H9 (cell line): ENCODE measurements at regions not wholly inside any gene's neighbourhood (a gene's known extent, or its start where the extent isn't known, plus 50 kb on each side); places are given as distances from the start of the nearest gene placed in this dataset.

Experiments
- DNase-seq: peaks from one replicate; pipeline ENCODE4 v3.0.0-alpha.2; 2017
- H2AFZ ChIP-seq: one replicate; pipeline ENCODE4 v1.6.1; 2013; ENCODE audit warnings: mild to moderate bottlenecking, low read length, control low read depth, moderate library complexity
- H2AK5ac ChIP-seq: 2 replicates; pipeline ENCODE4 v1.6.1; 2013; ENCODE audit warnings: low read length, control low read depth, mixed read lengths; ENCODE audit not compliant: insufficient read length
- H2BK120ac ChIP-seq: one replicate; pipeline ENCODE4 v1.6.1; 2013; ENCODE audit warnings: low read depth, mild to moderate bottlenecking, low read length, control low read depth, inconsistent platforms; ENCODE audit not compliant: poor library complexity, severe bottlenecking
- H2BK12ac ChIP-seq: 2 replicates; pipeline ENCODE4 v1.6.1; 2013; ENCODE audit warnings: low read length, control low read depth, mixed read lengths, low read depth; ENCODE audit not compliant: insufficient read length
- H2BK15ac ChIP-seq: 2 replicates; pipeline ENCODE4 v1.6.1; 2013; ENCODE audit warnings: low read depth, low read length, control low read depth
- H2BK20ac ChIP-seq: one replicate; pipeline ENCODE4 v1.6.1; 2013; ENCODE audit warnings: low read depth, mild to moderate bottlenecking, low read length, control low read depth, inconsistent platforms; ENCODE audit not compliant: poor library complexity, severe bottlenecking
- H2BK5ac ChIP-seq: 2 replicates; pipeline ENCODE4 v1.6.1; 2013; ENCODE audit warnings: low read length, control low read depth, mixed read lengths; ENCODE audit not compliant: insufficient read length
- H3K14ac ChIP-seq: 2 replicates; pipeline ENCODE4 v1.6.1; 2013; ENCODE audit warnings: low read length, control low read depth; ENCODE audit not compliant: insufficient read depth
- H3K18ac ChIP-seq: 2 replicates; pipeline ENCODE4 v1.6.1; 2013; ENCODE audit warnings: low read depth, mild to moderate bottlenecking, mixed read lengths, low read length, control low read depth; ENCODE audit not compliant: insufficient read length
- H3K23ac ChIP-seq: 2 replicates; pipeline ENCODE4 v1.6.1; 2013; ENCODE audit warnings: low read length, control low read depth, mixed read lengths, low read depth; ENCODE audit not compliant: insufficient read length
- H3K23me2 ChIP-seq: 2 replicates; pipeline ENCODE4 v1.6.1; 2013; ENCODE audit warnings: low read depth, mild to moderate bottlenecking, mixed read lengths, low read length, control low read depth; ENCODE audit not compliant: insufficient read length, poor library complexity, severe bottlenecking
- H3K27ac ChIP-seq: 2 replicates; pipeline ENCODE4 v1.5.1; 2013; ENCODE audit warnings: low read length, control low read depth, mixed read lengths, low read depth; ENCODE audit not compliant: insufficient read length
- H3K27me3 ChIP-seq: 2 replicates; pipeline ENCODE4 v1.6.1; 2013; ENCODE audit warnings: low read length, control low read depth, inconsistent platforms; ENCODE audit not compliant: insufficient read depth
- H3K4ac ChIP-seq: 2 replicates; pipeline ENCODE4 v1.6.1; 2013; ENCODE audit warnings: low read depth, mild to moderate bottlenecking, control low read depth, inconsistent platforms, low read length, moderate library complexity
- H3K4me1 ChIP-seq: 2 replicates; pipeline ENCODE4 v1.6.1; 2013; ENCODE audit warnings: low read length, control low read depth, inconsistent platforms; ENCODE audit not compliant: insufficient read depth
- H3K4me2 ChIP-seq: 2 replicates; pipeline ENCODE4 v1.6.1; 2013; ENCODE audit warnings: low read length, control low read depth, mixed read lengths; ENCODE audit not compliant: insufficient read length, insufficient read depth
- H3K56ac ChIP-seq: 2 replicates; pipeline ENCODE4 v1.6.1; 2013; ENCODE audit warnings: low read depth, mild to moderate bottlenecking, mixed read lengths, low read length, control low read depth; ENCODE audit not compliant: insufficient read length
- H3K79me1 ChIP-seq: 2 replicates; pipeline ENCODE4 v1.6.1; 2013; ENCODE audit warnings: low read depth, mild to moderate bottlenecking, moderate library complexity, low read length, control low read depth, inconsistent platforms; ENCODE audit not compliant: insufficient read depth, poor library complexity, severe bottlenecking
- H3K79me2 ChIP-seq: 2 replicates; pipeline ENCODE4 v1.6.1; 2013; ENCODE audit warnings: low read length, control low read depth, inconsistent platforms; ENCODE audit not compliant: insufficient read depth
- H3K9ac ChIP-seq: 2 replicates; pipeline ENCODE4 v1.6.1; 2013; ENCODE audit warnings: low read length, control low read depth, mixed read lengths; ENCODE audit not compliant: insufficient read length; ENCODE audit errors: extremely low read depth
- H3K9me3 ChIP-seq: one replicate; pipeline ENCODE4 v1.6.1; 2013; ENCODE audit warnings: low read depth, low read length, inconsistent platforms; ENCODE audit not compliant: control insufficient read depth
- H3T11ph ChIP-seq: one replicate; pipeline ENCODE4 v1.6.1; 2013; ENCODE audit warnings: mild to moderate bottlenecking, low read length, control low read depth, inconsistent platforms
- H4K20me1 ChIP-seq: one replicate; pipeline ENCODE4 v1.6.1; 2013; ENCODE audit not compliant: control insufficient read depth, insufficient read length, insufficient read depth
- H4K5ac ChIP-seq: 2 replicates; pipeline ENCODE4 v1.6.1; 2013; ENCODE audit warnings: low read depth, mild to moderate bottlenecking, mixed read lengths, low read length, control low read depth; ENCODE audit not compliant: insufficient read length
- H4K8ac ChIP-seq: replicated peaks from 2 replicates; pipeline ENCODE4 v1.6.1; 2013; ENCODE audit warnings: low read length, control low read depth, mixed read lengths, low read depth; ENCODE audit not compliant: insufficient read length
- H4K91ac ChIP-seq: 2 replicates; pipeline ENCODE4 v1.6.1; 2013; ENCODE audit warnings: low read depth, mild to moderate bottlenecking, moderate library complexity, mixed read lengths, low read length, control low read depth; ENCODE audit not compliant: insufficient read length
- H3K27ac Mint-ChIP-seq, 3 experiments: 2 replicates in 2 of 3; 3 replicates in 1 of 3; pipeline ENCODE4 v1.8.0; 2020 to 2021; ENCODE audit warnings: mixed read lengths in 3 of 3, mild to moderate bottlenecking in 1 of 3, moderate library complexity in 1 of 3
- H3K27me3 Mint-ChIP-seq: 2 replicates; pipeline ENCODE4 v1.8.0; 2021; ENCODE audit warnings: low read depth, mild to moderate bottlenecking, moderate library complexity, mixed read lengths
- H3K36me3 Mint-ChIP-seq, 3 experiments: 2 replicates in 2 of 3; 3 replicates in 1 of 3; pipeline ENCODE4 v1.8.0; 2020 to 2021; ENCODE audit warnings: low read depth in 3 of 3, mixed read lengths in 3 of 3; ENCODE audit not compliant: insufficient read depth in 1 of 3
- H3K4me1 Mint-ChIP-seq, 2 experiments: 2 replicates each; pipeline ENCODE4 v1.8.0; 2020; ENCODE audit warnings: mixed read lengths in 2 of 2
- H3K4me3 Mint-ChIP-seq, 2 experiments: 2 replicates in 1 of 2; 3 replicates in 1 of 2; pipeline ENCODE4 v1.8.0; 2020 to 2021; ENCODE audit warnings: mild to moderate bottlenecking in 2 of 2, mixed read lengths in 2 of 2, moderate library complexity in 1 of 2
- H3K9me3 Mint-ChIP-seq, 2 experiments: 2 replicates in 1 of 2; 3 replicates in 1 of 2; pipeline ENCODE4 v1.8.0; 2020; ENCODE audit warnings: mild to moderate bottlenecking in 2 of 2, mixed read lengths in 2 of 2, moderate library complexity in 1 of 2
- CTCF ChIP-seq: fragments of 200-600 bp; sonication (generic); conservative IDR thresholded peaks from 3 replicates; pipeline ENCODE4 v1.8.0; 2021; ENCODE audit warnings: antibody characterized with exemption, mild to moderate bottlenecking
- WGBS: extraction: QIAGEN DNeasy Blood & Tissue Kit; methylation state at CpG from one replicate; pipeline ENCODE4 v1.1.7; 2013; ENCODE audit warnings: missing lambda C conversion rate, low lambda C conversion rate, mixed read lengths; ENCODE audit not compliant: insufficient read length; ENCODE audit errors: extremely low coverage; 5-methylcytosine and 5-hydroxymethylcytosine counted together

GRCh38 chr3:68249265-68249664, 594.9 kb upstream of the SUCLG2 start:
- DNase-seq = no peak
- Mint-ChIP-seq H3K27ac (no peak overlapping the region), H3K36me3 (no peaks in the 10 kb centered on the region), H3K4me3 (no peak overlapping the region), H3K4me1 (no peaks in the 10 kb centered on the region), H3K9me3 (no peaks in the 10 kb centered on the region), H3K27me3 (no peaks in the 10 kb centered on the region)
- Histone ChIP-seq H2BK12ac (no peak overlapping the region), H3K9ac (no peak overlapping the region), H3T11ph (no peak overlapping the region), H3K79me1 (no peaks in the 10 kb centered on the region), H2BK15ac (no peak overlapping the region), H3K23me2 (no peaks in the 10 kb centered on the region), H3K9me3 (no peaks in the 10 kb centered on the region), H2BK120ac (no peak overlapping the region), H2AK5ac (no peak overlapping the region), H3K18ac (no peak overlapping the region), H3K14ac (no peak overlapping the region), H2AFZ (no peak overlapping the region), H4K91ac (no peak overlapping the region), H3K4ac (no peak overlapping the region), H3K27me3 (no peaks in the 10 kb centered on the region), H3K79me2 (no peaks in the 10 kb centered on the region), H4K8ac (no peak overlapping the region), H3K27ac (no peak overlapping the region), H2BK20ac (no peak overlapping the region), H4K5ac (no peak overlapping the region), H3K4me2 (no peak overlapping the region), H2BK5ac (no peak overlapping the region), H3K4me1 (no peaks in the 10 kb centered on the region), H4K20me1 (no peaks in the 10 kb centered on the region), H3K56ac (no peak overlapping the region), H3K23ac (no peak overlapping the region)
- WGBS = no CpG with 5 or more reads among the region's 2 CpGs
- TF ChIP-seq CTCF = no peak
